ENCODE measurements at regions not wholly inside any gene's neighbourhood (a gene's known extent, or its start where the extent isn't known, plus 50 kb on each side); places are given as distances from the start of the nearest gene placed in this dataset.

- CTCF ChIA-PET, result no interaction called here
- no TSS peak for BruUV-seq (replicated peaks)
- no peak overlapping the region for H3K27ac ChIP-seq (ENCODE audit: low read depth, low read length, poor library complexity, severe bottlenecking)
- DNase-seq (ENCODE audit: low spot score), result no peak
- H3K9me3 ChIP-seq (ENCODE audit: low read depth, low read length, poor library complexity, severe bottlenecking), result no peaks in the 10 kb centered on the region
- TF ChIP-seq CTCF (conservative IDR thresholded peaks at IDR 0.05; ENCODE audit: low read depth, low read length) (no peak), EZH2 (IDR thresholded peaks at IDR 0.05; ENCODE audit: borderline replicate concordance, low read depth, low read length, poor library complexity, severe bottlenecking) (no peak)
- intact Hi-C loops (cut with micrococcal nuclease; ENCODE audit: unreplicated experiment), result no loop called here
- POLR2A ChIA-PET (ENCODE audit: low non-redundant PET), result no interaction called here
- H3K36me3 ChIP-seq (ENCODE audit: insufficient read depth, low read length, poor library complexity, severe bottlenecking), result no peaks in the 10 kb centered on the region
- peaks cover 22% of the 10 kb centered on the region for H3K27me3 ChIP-seq (replicated peaks; ENCODE audit: insufficient read depth, low read depth, low read length, poor library complexity)
- no peak overlapping the region for H3K4me3 ChIP-seq (ENCODE audit: low read depth, low read length, poor library complexity, severe bottlenecking)
- no peaks in the 10 kb centered on the region for H3K4me1 ChIP-seq (ENCODE audit: insufficient read depth, low read length, poor library complexity, severe bottlenecking)
Measured at GRCh38 chr10:117631276-117632145, 89.0 kb downstream of the EMX2 start.

GRCh38 chr10:117632406-117632805 lies 89.9 kb downstream of the EMX2 start:
- ChIA-PET POLR2A (ENCODE audit: low non-redundant PET) (no interaction called here), CTCF (no interaction called here)
- TF ChIP-seq EZH2 (IDR thresholded peaks at IDR 0.05; ENCODE audit: borderline replicate concordance, low read depth, low read length, poor library complexity, severe bottlenecking), result no peak
- no peak for TF ChIP-seq CTCF (conservative IDR thresholded peaks at IDR 0.05; ENCODE audit: low read depth, low read length)
- no TSS peak for BruUV-seq (replicated peaks)
- Histone ChIP-seq H3K4me3 (ENCODE audit: low read depth, low read length, poor library complexity, severe bottlenecking) (no peak overlapping the region), H3K4me1 (ENCODE audit: insufficient read depth, low read length, poor library complexity, severe bottlenecking) (no peaks in the 10 kb centered on the region), H3K27me3 (replicated peaks; ENCODE audit: insufficient read depth, low read depth, low read length, poor library complexity) (peaks cover 25% of the 10 kb centered on the region), H3K36me3 (ENCODE audit: insufficient read depth, low read length, poor library complexity, severe bottlenecking) (no peaks in the 10 kb centered on the region), H3K27ac (ENCODE audit: low read depth, low read length, poor library complexity, severe bottlenecking) (no peak overlapping the region), H3K9me3 (ENCODE audit: low read depth, low read length, poor library complexity, severe bottlenecking) (no peaks in the 10 kb centered on the region)
- no peak for DNase-seq (ENCODE audit: low spot score)
- intact Hi-C loops (cut with micrococcal nuclease; ENCODE audit: unreplicated experiment), result no loop called here

- H3K4me3 ChIP-seq (ENCODE audit: low read depth, low read length, poor library complexity, severe bottlenecking), result no peak overlapping the region
- DNase-seq (ENCODE audit: low spot score), result no peak
- peaks cover 56% of the 10 kb centered on the region for H3K27me3 ChIP-seq (replicated peaks; ENCODE audit: insufficient read depth, low read depth, low read length, poor library complexity)
- no TSS peak for BruUV-seq (replicated peaks)
- intact Hi-C loops (cut with micrococcal nuclease; ENCODE audit: unreplicated experiment), result no loop called here
- ChIA-PET POLR2A (ENCODE audit: low non-redundant PET) (no interaction called here), CTCF (no interaction called here)
- H3K4me1 ChIP-seq (ENCODE audit: insufficient read depth, low read length, poor library complexity, severe bottlenecking), result no peaks in the 10 kb centered on the region
- TF ChIP-seq EZH2 (IDR thresholded peaks at IDR 0.05; ENCODE audit: borderline replicate concordance, low read depth, low read length, poor library complexity, severe bottlenecking), result no peak
- TF ChIP-seq CTCF (conservative IDR thresholded peaks at IDR 0.05; ENCODE audit: low read depth, low read length), result no peak
- no peak overlapping the region for H3K27ac ChIP-seq (ENCODE audit: low read depth, low read length, poor library complexity, severe bottlenecking)
- no peaks in the 10 kb centered on the region for H3K36me3 ChIP-seq (ENCODE audit: insufficient read depth, low read length, poor library complexity, severe bottlenecking)
- no peaks in the 10 kb centered on the region for H3K9me3 ChIP-seq (ENCODE audit: low read depth, low read length, poor library complexity, severe bottlenecking)
Measured at GRCh38 chr10:117635826-117636225, 93.3 kb downstream of the EMX2 start.

Data from A673 (cell line).